IMR-90 (cell line): ENCODE measurements at regions not wholly inside any gene's neighbourhood (a gene's known extent, or its start where the extent isn't known, plus 50 kb on each side); places are given as distances from the start of the nearest gene placed in this dataset.

ENCODE experiments used
- ATAC-seq: fragments of 200-7000 bp; cut with Tn5 transposase; 2 replicates; pipeline ENCODE4 v1.9.1; 2020; ENCODE audit warnings: low read depth, mild to moderate bottlenecking, moderate library complexity
- BruUV-seq: library from RNA; stranded (reverse); fragments of 400-500 nt; replicated peaks from 2 replicates; lab custom pipeline; 2021; lab: Mats Ljungman, UMichigan
- CTCF ChIA-PET: fragments of 300-600 bp; formaldehyde crosslinking; extraction: SDS; loops from one replicate; lab custom pipeline; 2021; ENCODE audit warnings: antibody characterized with exemption; lab: Yijun Ruan, JAX
- POLR2A ChIA-PET: fragments of 300-600 bp; sonication (Branson Sonifier 250); formaldehyde crosslinking; loops from one replicate; lab custom pipeline; 2022; ENCODE audit warnings: antibody characterized with exemption; ENCODE audit not compliant: unreplicated experiment; lab: Charles Lee
- DNase-seq: peaks from one replicate; pipeline ENCODE4 v3.0.0; 2013
- H2AFZ ChIP-seq: replicated peaks from 2 replicates; pipeline ENCODE3; 2013; ENCODE audit warnings: low read length, mild to moderate bottlenecking; ENCODE audit not compliant: poor library complexity
- H2AK5ac ChIP-seq: 2 replicates; pipeline ENCODE4 v1.6.1; 2013; ENCODE audit warnings: low read depth, low read length, inconsistent platforms
- H2AK9ac ChIP-seq: replicated peaks from 2 replicates; pipeline ENCODE3; 2013; ENCODE audit warnings: mild to moderate bottlenecking, low read depth, low read length, moderate library complexity; ENCODE audit not compliant: poor library complexity
- H2BK120ac ChIP-seq: 2 replicates; pipeline ENCODE4 v1.6.1; 2013; ENCODE audit warnings: low read depth, low read length, inconsistent platforms
- H2BK15ac ChIP-seq: 3 replicates; pipeline ENCODE4 v1.6.1; 2013; ENCODE audit warnings: low read depth, low read length, inconsistent platforms
- H2BK20ac ChIP-seq: 2 replicates; pipeline ENCODE4 v1.6.1; 2013; ENCODE audit warnings: low read depth, mild to moderate bottlenecking, inconsistent platforms, low read length, moderate library complexity
- H2BK5ac ChIP-seq: 2 replicates; pipeline ENCODE4 v1.6.1; 2013; ENCODE audit warnings: mild to moderate bottlenecking, low read depth, low read length, inconsistent platforms; ENCODE audit not compliant: poor library complexity, severe bottlenecking
- H3K14ac ChIP-seq: replicated peaks from 2 replicates; pipeline ENCODE4 v1.6.1; 2013; ENCODE audit warnings: low read depth, low read length, inconsistent platforms
- H3K18ac ChIP-seq: 2 replicates; pipeline ENCODE4 v1.6.1; 2013; ENCODE audit warnings: low read depth, low read length, control low read depth
- H3K23ac ChIP-seq: 2 replicates; pipeline ENCODE4 v1.6.1; 2013; ENCODE audit warnings: low read depth, low read length, inconsistent platforms
- H3K27ac ChIP-seq: 2 replicates; pipeline ENCODE4 v1.5.1; 2013; ENCODE audit warnings: mild to moderate bottlenecking, control low read depth, low read length; ENCODE audit not compliant: insufficient read depth
- H3K27me3 ChIP-seq: 2 replicates; pipeline ENCODE4 v1.6.1; 2013; ENCODE audit warnings: low read length; ENCODE audit not compliant: control insufficient read depth, insufficient read depth
- H3K36me3 ChIP-seq: 2 replicates; pipeline ENCODE4 v1.6.1; 2013; ENCODE audit warnings: low read length, mixed read lengths; ENCODE audit not compliant: control insufficient read depth, insufficient read depth
- H3K4ac ChIP-seq: 2 replicates; pipeline ENCODE4 v1.6.1; 2013; ENCODE audit warnings: low read depth, low read length, inconsistent platforms
- H3K4me1 ChIP-seq: 2 replicates; pipeline ENCODE4 v1.6.1; 2013; ENCODE audit warnings: low read length, mixed read lengths; ENCODE audit not compliant: control insufficient read depth, insufficient read depth
- H3K4me2 ChIP-seq: 2 replicates; pipeline ENCODE4 v1.6.1; 2013; ENCODE audit warnings: low read depth, mild to moderate bottlenecking, control low read depth, low read length, moderate library complexity
- H3K4me3 ChIP-seq: 2 replicates; pipeline ENCODE4 v1.5.1; 2013; ENCODE audit warnings: low read depth, mild to moderate bottlenecking, control low read depth, low read length, moderate library complexity; ENCODE audit not compliant: insufficient read depth
- H3K56ac ChIP-seq: 2 replicates; pipeline ENCODE4 v1.6.1; 2013; ENCODE audit warnings: low read length, inconsistent platforms; ENCODE audit not compliant: insufficient read depth; ENCODE audit errors: extremely low read depth
- H3K79me1 ChIP-seq, 2 experiments: 2 replicates each; pipeline ENCODE4 v1.6.1; 2013; ENCODE audit warnings: low read length in 2 of 2, inconsistent platforms in 1 of 2, low read depth in 1 of 2
- H3K9ac ChIP-seq: 2 replicates; pipeline ENCODE4 v1.6.1; 2013; ENCODE audit warnings: low read depth, low read length, control low read depth
- H3K9me1 ChIP-seq: 2 replicates; pipeline ENCODE4 v1.6.1; 2013; ENCODE audit warnings: low read length, inconsistent platforms; ENCODE audit not compliant: insufficient read depth
- H3K9me3 ChIP-seq: 2 replicates; pipeline ENCODE4 v1.6.1; 2013; ENCODE audit warnings: low read length; ENCODE audit not compliant: control insufficient read depth, insufficient read depth
- H4K20me1 ChIP-seq: 2 replicates; pipeline ENCODE4 v1.6.1; 2013; ENCODE audit warnings: low read length, inconsistent platforms; ENCODE audit not compliant: insufficient read depth
- H4K5ac ChIP-seq: 2 replicates; pipeline ENCODE4 v1.6.1; 2013; ENCODE audit warnings: mild to moderate bottlenecking, low read depth, low read length, control low read depth
- H4K8ac ChIP-seq, 2 experiments: 2 replicates each; pipeline ENCODE4 v1.6.1; 2013; ENCODE audit warnings: low read depth in 2 of 2, low read length in 2 of 2, control low read depth in 1 of 2, inconsistent platforms in 1 of 2
- H4K91ac ChIP-seq: 2 replicates; pipeline ENCODE4 v1.6.1; 2013; ENCODE audit warnings: low read depth, low read length, inconsistent platforms; ENCODE audit not compliant: insufficient read depth
- CHD1 ChIP-seq: IDR thresholded peaks from 2 replicates; pipeline ENCODE4 v1.6.1; 2012; ENCODE audit warnings: low read depth, low read length, improper control_type of control experiment
- FOS ChIP-seq: fragments of 150-350 bp; IDR thresholded peaks from 2 replicates; pipeline ENCODE4 v1.6.1; 2016; ENCODE audit warnings: low read depth, low read length
- MAFK ChIP-seq: IDR thresholded peaks from 2 replicates; pipeline ENCODE4 v1.6.1; 2012; ENCODE audit warnings: low read depth, low read length, improper control_type of control experiment
- MAZ ChIP-seq: IDR thresholded peaks from 2 replicates; pipeline ENCODE4 v1.6.1; 2012; ENCODE audit warnings: low read depth, mild to moderate bottlenecking, low read length, improper control_type of control experiment, moderate library complexity, borderline replicate concordance
- MXI1 ChIP-seq: IDR thresholded peaks from 2 replicates; pipeline ENCODE4 v1.6.1; 2012; ENCODE audit warnings: low read depth, mild to moderate bottlenecking, low read length, moderate library complexity, borderline replicate concordance
- NFE2L2 ChIP-seq: fragments of 150-350 bp; IDR thresholded peaks from 2 replicates; pipeline ENCODE4 v1.6.1; 2016; ENCODE audit warnings: low read depth, mild to moderate bottlenecking, low read length
- POLR2A ChIP-seq: IDR thresholded peaks from 2 replicates; pipeline ENCODE4 v1.6.1; 2012; ENCODE audit warnings: mild to moderate bottlenecking, low read depth, low read length
- RAD21 ChIP-seq: IDR thresholded peaks from 2 replicates; pipeline ENCODE4 v1.6.1; 2012; ENCODE audit warnings: low read length, improper control_type of control experiment
- RCOR1 ChIP-seq: IDR thresholded peaks from 2 replicates; pipeline ENCODE4 v1.6.1; 2012; ENCODE audit warnings: mild to moderate bottlenecking, low read length, improper control_type of control experiment; ENCODE audit not compliant: insufficient replicate concordance
- RFX5 ChIP-seq: IDR thresholded peaks from 2 replicates; pipeline ENCODE4 v1.8.0; 2012; ENCODE audit warnings: low read depth, mild to moderate bottlenecking, low read length, moderate library complexity
- SMC3 ChIP-seq: fragments of 150-350 bp; IDR thresholded peaks from 2 replicates; pipeline ENCODE4 v1.6.1; 2016; ENCODE audit warnings: low read depth, mild to moderate bottlenecking, antibody characterized with exemption, low read length, moderate library complexity
- WGBS, 2 experiments: methylation state at CpG; one replicate each; pipeline versions ENCODE4 v1.1.5 to v1.1.7; 2013; ENCODE audit warnings: missing lambda C conversion rate in 2 of 2; ENCODE audit not compliant: insufficient read length in 1 of 2; ENCODE audit errors: extremely low coverage in 2 of 2; 5-methylcytosine and 5-hydroxymethylcytosine counted together
- dilution Hi-C: fragments of 300-500 bp; cut with HindIII; formaldehyde crosslinking; loops from one replicate; pipeline ENCODE4 v1.14.3; 2018; ENCODE audit warnings: low sequenced_read_pairs; ENCODE audit not compliant: unreplicated experiment
- in situ Hi-C: fragments of 300-500 bp; cut with MboI; formaldehyde crosslinking; loops from 3 replicates; pipeline ENCODE4 v1.14.3; 2019; ENCODE audit warnings: low sequenced_read_pairs, inconsistent platforms, mixed read lengths
- intact Hi-C: fragments of 100-400 bp; cut with micrococcal nuclease; formaldehyde crosslinking; loops from 2 replicates; pipeline ENCODE4 v1.10.0; 2022
- TF ChIP-seq, protein P1 (sequence below): fragments of 150-350 bp; IDR thresholded peaks from 2 replicates; pipeline ENCODE4 v1.6.1; 2017; ENCODE audit warnings: mild to moderate bottlenecking, antibody characterized with exemption, low read length, low read depth
- TF ChIP-seq, protein P2 (sequence below): fragments of 150-350 bp; IDR thresholded peaks from 2 replicates; pipeline ENCODE4 v1.6.1; 2016; ENCODE audit warnings: low read depth, mild to moderate bottlenecking, low read length, moderate library complexity, borderline replicate concordance
- TF ChIP-seq, protein P3 (sequence below): conservative IDR thresholded peaks from 2 replicates; pipeline ENCODE4 v1.5.1; 2012; ENCODE audit warnings: mild to moderate bottlenecking, low read depth, low read length, improper control_type of control experiment

DNA sequence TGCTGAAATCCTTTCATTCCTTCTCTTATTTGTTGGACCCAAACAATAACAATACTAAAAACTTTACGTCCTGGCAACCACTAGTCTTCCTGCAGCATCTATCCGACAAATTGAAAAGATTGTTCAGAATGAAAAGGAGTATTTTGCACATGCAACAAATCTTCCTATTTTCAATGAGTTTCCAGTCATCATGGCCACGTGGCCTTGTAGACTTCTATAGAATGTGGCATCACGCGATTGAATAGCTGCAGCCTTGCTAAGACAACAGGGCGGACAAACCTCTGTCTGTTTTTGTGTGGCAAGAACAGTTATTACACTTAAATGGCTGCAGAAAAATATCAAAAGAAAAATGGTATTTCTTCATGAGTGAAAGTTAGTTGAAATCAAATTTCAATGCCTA is 297.9 kb upstream of the LCORL start:
- ATAC-seq (no peak), DNase-seq (no peak)
- no peak overlapping the region for H2BK20ac ChIP-seq
- TF ChIP-seq NFE2L2 (no peak), MAZ (no peak), RCOR1 (no peak), RFX5 (no peak), SMC3 (no peak), MXI1 (no peak), FOS (no peak), MAFK (no peak), RAD21 (no peak), CHD1 (no peak), POLR2A (no peak)
- TF ChIP-seq, protein P1, sequence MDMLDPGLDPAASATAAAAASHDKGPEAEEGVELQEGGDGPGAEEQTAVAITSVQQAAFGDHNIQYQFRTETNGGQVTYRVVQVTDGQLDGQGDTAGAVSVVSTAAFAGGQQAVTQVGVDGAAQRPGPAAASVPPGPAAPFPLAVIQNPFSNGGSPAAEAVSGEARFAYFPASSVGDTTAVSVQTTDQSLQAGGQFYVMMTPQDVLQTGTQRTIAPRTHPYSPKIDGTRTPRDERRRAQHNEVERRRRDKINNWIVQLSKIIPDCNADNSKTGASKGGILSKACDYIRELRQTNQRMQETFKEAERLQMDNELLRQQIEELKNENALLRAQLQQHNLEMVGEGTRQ, result no peak
- TF ChIP-seq, protein P2, sequence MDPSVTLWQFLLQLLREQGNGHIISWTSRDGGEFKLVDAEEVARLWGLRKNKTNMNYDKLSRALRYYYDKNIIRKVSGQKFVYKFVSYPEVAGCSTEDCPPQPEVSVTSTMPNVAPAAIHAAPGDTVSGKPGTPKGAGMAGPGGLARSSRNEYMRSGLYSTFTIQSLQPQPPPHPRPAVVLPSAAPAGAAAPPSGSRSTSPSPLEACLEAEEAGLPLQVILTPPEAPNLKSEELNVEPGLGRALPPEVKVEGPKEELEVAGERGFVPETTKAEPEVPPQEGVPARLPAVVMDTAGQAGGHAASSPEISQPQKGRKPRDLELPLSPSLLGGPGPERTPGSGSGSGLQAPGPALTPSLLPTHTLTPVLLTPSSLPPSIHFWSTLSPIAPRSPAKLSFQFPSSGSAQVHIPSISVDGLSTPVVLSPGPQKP, result no peak
- TF ChIP-seq, protein P3, sequence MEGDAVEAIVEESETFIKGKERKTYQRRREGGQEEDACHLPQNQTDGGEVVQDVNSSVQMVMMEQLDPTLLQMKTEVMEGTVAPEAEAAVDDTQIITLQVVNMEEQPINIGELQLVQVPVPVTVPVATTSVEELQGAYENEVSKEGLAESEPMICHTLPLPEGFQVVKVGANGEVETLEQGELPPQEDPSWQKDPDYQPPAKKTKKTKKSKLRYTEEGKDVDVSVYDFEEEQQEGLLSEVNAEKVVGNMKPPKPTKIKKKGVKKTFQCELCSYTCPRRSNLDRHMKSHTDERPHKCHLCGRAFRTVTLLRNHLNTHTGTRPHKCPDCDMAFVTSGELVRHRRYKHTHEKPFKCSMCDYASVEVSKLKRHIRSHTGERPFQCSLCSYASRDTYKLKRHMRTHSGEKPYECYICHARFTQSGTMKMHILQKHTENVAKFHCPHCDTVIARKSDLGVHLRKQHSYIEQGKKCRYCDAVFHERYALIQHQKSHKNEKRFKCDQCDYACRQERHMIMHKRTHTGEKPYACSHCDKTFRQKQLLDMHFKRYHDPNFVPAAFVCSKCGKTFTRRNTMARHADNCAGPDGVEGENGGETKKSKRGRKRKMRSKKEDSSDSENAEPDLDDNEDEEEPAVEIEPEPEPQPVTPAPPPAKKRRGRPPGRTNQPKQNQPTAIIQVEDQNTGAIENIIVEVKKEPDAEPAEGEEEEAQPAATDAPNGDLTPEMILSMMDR, result no peak
- BruUV-seq, result no TSS peak
- no peak overlapping the region for H3K27ac ChIP-seq
- no peak overlapping the region for H3K23ac ChIP-seq
- H4K8ac ChIP-seq, result no peak overlapping the region
- H3K4me3 ChIP-seq, result no peak overlapping the region
- no peaks in the 10 kb centered on the region for H4K20me1 ChIP-seq
- no peak overlapping the region for H3K4ac ChIP-seq
- ChIA-PET POLR2A (no interaction called here), CTCF (no interaction called here)
- H3K27me3 ChIP-seq, result no peaks in the 10 kb centered on the region
- H2AK5ac ChIP-seq, result no peak overlapping the region
- no peaks in the 10 kb centered on the region for H3K4me1 ChIP-seq
- H3K18ac ChIP-seq, result no peak overlapping the region
- H3K4me2 ChIP-seq, result no peak overlapping the region
- H3K9me1 ChIP-seq, result no peaks in the 10 kb centered on the region
- H2BK5ac ChIP-seq, result no peak overlapping the region
- no peak overlapping the region for H2AFZ ChIP-seq
- no peak overlapping the region for H3K9ac ChIP-seq
- H2BK120ac ChIP-seq, result no peak overlapping the region
- intact Hi-C loops, result no loop called here
- H2AK9ac ChIP-seq, result no peak overlapping the region
- no peak overlapping the region for H4K91ac ChIP-seq
- no peak overlapping the region for H3K56ac ChIP-seq
- H3K36me3 ChIP-seq, result no peaks in the 10 kb centered on the region
- H4K5ac ChIP-seq, result no peak overlapping the region
- H3K79me1 ChIP-seq, result no peaks in the 10 kb centered on the region
- in situ Hi-C loops, result no loop called here
- H3K9me3 ChIP-seq, result peaks cover 14% of the 10 kb centered on the region
- no CpG with 5 or more reads among the region's 6 CpGs for WGBS, 2 experiments
- dilution Hi-C loops, result no loop called here
- H2BK15ac ChIP-seq, result no peak overlapping the region
- H3K14ac ChIP-seq, result no peak overlapping the region
